HepG2 (cell line): ENCODE measurements at regions not wholly inside any gene's neighbourhood (a gene's known extent, or its start where the extent isn't known, plus 50 kb on each side); places are given as distances from the start of the nearest gene placed in this dataset.

Experiments
- ATAC-seq: fragments of 200-7000 bp; cut with Tn5 transposase; 3 replicates; pipeline ENCODE4 v1.9.1; 2020; ENCODE audit warnings: mild to moderate bottlenecking, moderate library complexity
- BruUV-seq: library from RNA; stranded (reverse); fragments of 400-500 nt; replicated peaks from 2 replicates; lab custom pipeline; 2021; lab: Mats Ljungman, UMichigan
- CTCF ChIA-PET: fragments of 300-600 bp; formaldehyde crosslinking; extraction: SDS; loops from one replicate; lab custom pipeline; 2021; ENCODE audit warnings: low total read pairs, inconsistent platforms, low intra/inter-chr PET ratio; lab: Yijun Ruan, JAX
- POLR2A ChIA-PET: fragments of 350-600 bp; sonication (Branson Sonifier 250); formaldehyde crosslinking; loops from one replicate; lab custom pipeline; 2020; ENCODE audit warnings: antibody characterized with exemption, inconsistent platforms; lab: Yijun Ruan, JAX
- DNase-seq: peaks from one replicate; pipeline ENCODE4 v3.0.0-alpha.2; 2015; ENCODE audit warnings: low spot score
- FAIRE-seq: peaks from 3 replicates; lab custom pipeline; 2011; peaks lifted over from hg19 to GRCh38; lab: Jason Lieb, UNC
- H2AFZ ChIP-seq: one replicate; pipeline ENCODE4 v1.6.1; 2011; ENCODE audit warnings: low read length, inconsistent platforms
- H3K27ac ChIP-seq: fragments of 300-600 bp; 3 replicates; pipeline ENCODE4 v1.8.0; 2011; ENCODE audit warnings: mixed run types, mild to moderate bottlenecking, mixed read lengths, low read length, inconsistent platforms; ENCODE audit not compliant: insufficient read depth; ENCODE audit errors: extremely low read length
- H3K27me3 ChIP-seq, 2 experiments: fragments of 200-600 bp in 1 of 2; 2 replicates in 1 of 2; 3 replicates in 1 of 2; pipeline versions ENCODE4 v1.6.0 to v1.8.0; 2011; ENCODE audit warnings: low read length in 2 of 2, mild to moderate bottlenecking in 2 of 2, moderate library complexity in 2 of 2, inconsistent platforms in 1 of 2; ENCODE audit not compliant: insufficient read depth in 2 of 2, control insufficient read depth in 1 of 2
- H3K36me3 ChIP-seq, 2 experiments: fragments of 200-600 bp in 1 of 2; replicated peaks in 1 of 2; 2 replicates in 1 of 2; 3 replicates in 1 of 2; pipeline versions ENCODE4 v1.5.1 to v1.8.0; 2011; ENCODE audit warnings: low read length in 2 of 2, inconsistent platforms in 1 of 2; ENCODE audit not compliant: insufficient read depth in 2 of 2, control insufficient read depth in 1 of 2
- H3K4me1 ChIP-seq: 2 replicates; pipeline ENCODE4 v1.5.1; 2012; ENCODE audit warnings: low read length, inconsistent platforms; ENCODE audit not compliant: insufficient read depth
- H3K4me2 ChIP-seq: 2 replicates; pipeline ENCODE4 v1.6.0; 2011; ENCODE audit warnings: low read depth, low read length, inconsistent platforms
- H3K4me3 ChIP-seq, 3 experiments: fragments of 200-600 bp in 1 of 3; sonication (generic), shearing (Covaris generic) in 1 of 3; replicated peaks in 1 of 3; 2 replicates each; pipeline ENCODE4 v1.5.1; 2011 to 2016; ENCODE audit warnings: low read length in 3 of 3, inconsistent platforms in 2 of 3, low read depth in 2 of 3, mild to moderate bottlenecking in 2 of 3, control low read depth in 1 of 3, mixed read lengths in 1 of 3; ENCODE audit not compliant: insufficient read depth in 1 of 3
- H3K79me2 ChIP-seq: one replicate; pipeline ENCODE4 v1.6.1; 2011; ENCODE audit warnings: low read length, inconsistent platforms; ENCODE audit not compliant: insufficient read depth
- H3K9ac ChIP-seq: 2 replicates; pipeline ENCODE4 v1.6.0; 2011; ENCODE audit warnings: mild to moderate bottlenecking, low read depth, low read length, inconsistent platforms; ENCODE audit not compliant: insufficient read depth
- H3K9me3 ChIP-seq: 2 replicates; pipeline ENCODE4 v1.5.1; 2012; ENCODE audit warnings: mild to moderate bottlenecking, low read length
- H4K20me1 ChIP-seq: 2 replicates; pipeline ENCODE4 v1.6.0; 2011; ENCODE audit warnings: inconsistent platforms, mild to moderate bottlenecking, low read length, moderate library complexity; ENCODE audit not compliant: insufficient read depth
- RARA ChIP-seq: IDR thresholded peaks from 2 replicates; pipeline ENCODE4 v1.6.1; 2016; ENCODE audit warnings: missing genetic modification reagents, missing compliant biosample characterization
- ZFP62 ChIP-seq: sonication (generic); formaldehyde crosslinking; IDR thresholded peaks from 2 replicates; pipeline ENCODE4 v1.4.0; 2020; ENCODE audit warnings: missing genetic modification reagents
- ZNF282 ChIP-seq: fragments of 450-650 bp; IDR thresholded peaks from 2 replicates; pipeline ENCODE4 v1.6.1; 2018; ENCODE audit not compliant: partially characterized antibody
- ZNF501 ChIP-seq: sonication (generic); formaldehyde crosslinking; IDR thresholded peaks from 2 replicates; pipeline ENCODE4 v1.5.1; 2020; ENCODE audit warnings: mild to moderate bottlenecking, moderate library complexity, missing genetic modification reagents
- ZNF598 ChIP-seq: sonication (generic); formaldehyde crosslinking; IDR thresholded peaks from 2 replicates; pipeline ENCODE4 v1.5.1; 2020; ENCODE audit warnings: mild to moderate bottlenecking, missing genetic modification reagents, borderline replicate concordance
- WGBS: methylation state at CpG from one replicate; pipeline ENCODE4 v1.1.6; 2017; ENCODE audit warnings: low lambda C conversion rate; 5-methylcytosine and 5-hydroxymethylcytosine counted together
- in situ Hi-C: cut with HindIII; loops from 2 replicates; pipeline ENCODE4 v1.10.0; 2017; ENCODE audit warnings: low pct_unique_long_range_greater_than_20kb; ENCODE audit not compliant: extremely low pct_ligation_motif_present
- intact Hi-C: fragments of 100-400 bp; cut with micrococcal nuclease; formaldehyde crosslinking; loops from one replicate; pipeline ENCODE4 v1.10.0; 2022; ENCODE audit not compliant: unreplicated experiment
- TF ChIP-seq, protein P1 (sequence below): sonication (generic); formaldehyde crosslinking; IDR thresholded peaks from 2 replicates; pipeline ENCODE4 v1.5.0; 2020; ENCODE audit warnings: missing genetic modification reagents

DNA sequence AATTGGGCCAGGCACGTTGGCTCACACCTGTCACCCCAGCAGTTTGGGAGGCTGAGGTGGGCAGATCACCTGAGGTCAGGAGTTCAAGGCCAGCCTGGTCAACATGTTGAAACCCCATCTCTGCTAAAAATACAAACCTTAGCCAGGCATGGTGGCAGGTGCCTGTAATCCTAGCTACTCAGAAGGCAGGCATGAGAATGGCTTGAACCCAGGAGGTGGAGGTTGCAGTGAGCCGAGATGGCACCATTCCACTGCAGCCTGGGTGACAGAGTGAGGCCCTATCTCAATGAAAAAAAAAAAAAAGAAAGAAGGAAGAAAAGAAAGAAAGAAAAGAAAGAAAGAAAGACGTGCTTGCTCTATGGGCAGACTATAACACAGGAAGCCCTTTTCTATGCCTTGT, 84.4 kb downstream of the FOXL1 start:
- H3K27me3 ChIP-seq: peaks cover 0 to 26% of the 10 kb centered on the region in 2 experiments; a peak in 4 of 5 replicates
- 16% methylated on average over 3 of the region's 3 CpGs for WGBS
- H4K20me1 ChIP-seq: no peaks in the 10 kb centered on the region
- FAIRE-seq (no peak), DNase-seq (no peak), ATAC-seq (no peak)
- no peak overlapping the region for H2AFZ ChIP-seq
- no peak overlapping the region for H3K4me2 ChIP-seq
- no TSS peak for BruUV-seq
- peaks cover 25% of the 10 kb centered on the region for H3K4me1 ChIP-seq
- intact Hi-C loops: no loop called here
- 0 out of 2 replicates have a peak, but pooled peaks have one; percentile 12 for TF ChIP-seq RARA (CRISPR knock-in tag)
- TF ChIP-seq ZFP62 (CRISPR knock-in tag): no peak
- in situ Hi-C loops: no loop called here
- ChIA-PET CTCF (no interaction called here), POLR2A (no interaction called here)
- peaks cover 11% of the 10 kb centered on the region; the same call in 1 of the 2 replicates for H3K9me3 ChIP-seq
- no peaks in the 10 kb centered on the region for H3K79me2 ChIP-seq
- no peak overlapping the region for H3K27ac ChIP-seq
- H3K36me3 ChIP-seq: no peaks in the 10 kb centered on the region
- no peak overlapping the region for H3K9ac ChIP-seq
- H3K4me3 ChIP-seq: no peak overlapping the region

DNA sequence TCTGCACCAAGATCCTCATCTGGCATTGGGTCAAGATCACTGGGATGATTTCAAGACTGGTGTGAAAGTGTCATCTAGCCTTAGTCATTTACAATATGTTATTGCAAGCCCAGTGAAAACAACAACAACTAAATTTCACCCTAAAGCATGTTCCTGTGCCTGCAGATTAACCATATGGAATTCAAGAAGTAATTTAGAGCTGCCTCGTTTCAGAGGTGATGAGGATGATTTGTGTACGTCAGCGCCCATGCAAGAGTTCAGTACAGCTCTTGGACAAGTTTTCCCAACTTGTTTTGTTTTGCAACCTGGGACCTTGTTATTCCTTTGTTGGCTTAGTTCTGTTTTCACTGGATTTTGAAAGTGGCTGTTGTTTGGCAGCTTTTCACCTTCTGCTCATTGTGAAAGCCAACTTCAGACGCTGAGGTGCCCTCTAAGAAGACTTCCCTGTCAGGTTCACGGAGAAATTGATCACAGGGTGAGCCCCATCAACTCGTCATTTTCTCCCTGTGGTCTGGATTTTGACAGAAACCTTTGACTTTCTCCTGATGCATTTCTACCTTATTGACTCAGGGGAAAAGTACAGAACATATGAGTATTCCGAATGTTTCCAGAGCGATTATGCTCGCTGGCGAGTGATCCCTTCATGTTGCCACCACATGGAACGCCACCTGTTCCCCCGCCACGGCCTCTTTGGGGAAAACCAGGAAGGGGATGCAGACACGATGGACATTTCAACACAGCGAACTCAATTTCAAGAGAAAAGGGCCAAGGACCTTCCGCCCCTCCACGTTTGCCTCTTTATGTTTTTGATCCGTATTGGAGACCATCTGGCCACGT, 85.6 kb downstream of the FOXL1 start:
- H3K4me3 ChIP-seq: no peak overlapping the region
- WGBS: 60% methylated on average over 19 of the region's 19 CpGs

More for the DNA sequence above, 85.6 kb downstream of the FOXL1 start:
- H3K27ac ChIP-seq: no peak overlapping the region
- no peaks in the 10 kb centered on the region for H4K20me1 ChIP-seq
- peaks cover 3 to 33% of the 10 kb centered on the region in 2 experiments; a peak in 3 of 5 replicates for H3K27me3 ChIP-seq
- CTCF ChIA-PET: no interaction called here
- intact Hi-C loops (no loop called here), in situ Hi-C loops (no loop called here)
- no peaks in the 10 kb centered on the region for H3K79me2 ChIP-seq
- H3K36me3 ChIP-seq: no peaks in the 10 kb centered on the region
- no peak overlapping the region for H2AFZ ChIP-seq
- POLR2A ChIA-PET: interaction anchor here (0.8 to 1.7 kb wide), 4 partner anchors 9 to 33 kb away, joined by 3 to 5 read pairs (median 4); no protein-coding TSS in a partner anchor
- ATAC-seq: no peak
- no TSS peak for BruUV-seq
- FAIRE-seq: no peak
- DNase-seq: no peak
- TF ChIP-seq, protein P1, sequence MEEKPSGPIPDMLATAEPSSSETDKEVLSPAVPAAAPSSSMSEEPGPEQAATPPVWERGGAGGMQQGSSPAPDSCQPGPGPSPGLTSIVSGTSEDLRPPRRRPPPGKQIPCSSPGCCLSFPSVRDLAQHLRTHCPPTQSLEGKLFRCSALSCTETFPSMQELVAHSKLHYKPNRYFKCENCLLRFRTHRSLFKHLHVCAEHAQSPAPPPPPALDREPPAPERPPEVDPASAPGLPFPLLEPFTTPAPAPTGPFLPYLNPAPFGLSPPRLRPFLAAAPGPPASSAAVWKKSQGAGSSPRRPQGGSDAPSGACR (CRISPR knock-in tag): 0 out of 2 replicates have a peak, but pooled peaks have one; percentile 44
- no peak for TF ChIP-seq ZNF282
- TF ChIP-seq ZNF501 (CRISPR knock-in tag): 0 out of 2 replicates have a peak, but pooled peaks have one; percentile 18
- TF ChIP-seq ZNF598 (CRISPR knock-in tag): 0 out of 2 replicates have a peak, but pooled peaks have one; percentile 23
- peaks cover 11% of the 10 kb centered on the region; the same call in 1 of the 2 replicates for H3K9me3 ChIP-seq
- no peak overlapping the region for H3K9ac ChIP-seq
- peak overlapping the region; percentile 40 for H3K4me2 ChIP-seq
- peaks cover 25% of the 10 kb centered on the region for H3K4me1 ChIP-seq
